Ovary (tissue), 3 donors: ENCODE measurements at regions not wholly inside any gene's neighbourhood (a gene's known extent, or its start where the extent isn't known, plus 50 kb on each side); places are given as distances from the start of the nearest gene placed in this dataset.

Source experiments
- POLR2A ChIP-seq: fragments of 450-650 bp; IDR thresholded peaks from one replicate; pipeline ENCODE4 v1.6.1; 2017; ENCODE audit warnings: antibody characterized with exemption, mild to moderate bottlenecking, moderate library complexity
- TF ChIP-seq, protein P1 (sequence below), 3 donors: fragments of 450-650 bp in 2 of 3; fragments of 200-600 bp in 1 of 3; IDR thresholded peaks; one replicate each; pipeline versions ENCODE4 v1.5.1 to v1.8.0; 2016 to 2022; ENCODE audit warnings: antibody characterized with exemption in 3 of 3, mild to moderate bottlenecking in 1 of 3
- donor health status: DM: no; HTN: no; CAD: no.

DNA sequence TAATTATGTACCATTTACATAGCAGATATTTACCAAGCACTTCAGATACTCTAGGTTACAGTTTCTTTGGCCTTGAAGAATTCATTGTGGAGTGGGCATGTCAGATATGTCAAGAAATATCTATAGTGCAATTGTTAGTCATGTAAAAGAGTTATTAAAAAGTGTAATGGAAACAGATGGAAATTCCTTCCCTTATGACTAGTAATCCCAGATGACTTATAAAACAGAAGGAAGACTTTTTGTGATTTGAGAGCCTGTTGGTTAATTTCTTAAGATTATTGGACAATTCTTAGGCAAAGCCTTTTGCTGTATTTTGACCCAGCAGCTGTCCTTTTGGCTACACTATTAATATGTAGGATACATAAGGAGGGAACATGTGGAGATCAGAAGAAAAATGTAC, 708.9 kb upstream of the NECTIN3 start:
- TF ChIP-seq, protein P1, sequence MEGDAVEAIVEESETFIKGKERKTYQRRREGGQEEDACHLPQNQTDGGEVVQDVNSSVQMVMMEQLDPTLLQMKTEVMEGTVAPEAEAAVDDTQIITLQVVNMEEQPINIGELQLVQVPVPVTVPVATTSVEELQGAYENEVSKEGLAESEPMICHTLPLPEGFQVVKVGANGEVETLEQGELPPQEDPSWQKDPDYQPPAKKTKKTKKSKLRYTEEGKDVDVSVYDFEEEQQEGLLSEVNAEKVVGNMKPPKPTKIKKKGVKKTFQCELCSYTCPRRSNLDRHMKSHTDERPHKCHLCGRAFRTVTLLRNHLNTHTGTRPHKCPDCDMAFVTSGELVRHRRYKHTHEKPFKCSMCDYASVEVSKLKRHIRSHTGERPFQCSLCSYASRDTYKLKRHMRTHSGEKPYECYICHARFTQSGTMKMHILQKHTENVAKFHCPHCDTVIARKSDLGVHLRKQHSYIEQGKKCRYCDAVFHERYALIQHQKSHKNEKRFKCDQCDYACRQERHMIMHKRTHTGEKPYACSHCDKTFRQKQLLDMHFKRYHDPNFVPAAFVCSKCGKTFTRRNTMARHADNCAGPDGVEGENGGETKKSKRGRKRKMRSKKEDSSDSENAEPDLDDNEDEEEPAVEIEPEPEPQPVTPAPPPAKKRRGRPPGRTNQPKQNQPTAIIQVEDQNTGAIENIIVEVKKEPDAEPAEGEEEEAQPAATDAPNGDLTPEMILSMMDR (IDR thresholded peaks at IDR 0.05) = no peak
- TF ChIP-seq POLR2A = no peak
